Caki2 (cell line): ENCODE measurements at regions not wholly inside any gene's neighbourhood (a gene's known extent, or its start where the extent isn't known, plus 50 kb on each side); places are given as distances from the start of the nearest gene placed in this dataset.
"Not testable (repeated sequence)": the region's sequence is repeated elsewhere in the genome, so short reads cannot be mapped to it uniquely, and the experiment has no call there.

Experiments
- DNase-seq: peaks from one replicate; pipeline ENCODE4 v3.0.0-alpha.2; 2015; ENCODE audit warnings: low read depth
- in situ Hi-C: cut with HindIII; loops from 2 replicates; pipeline ENCODE4 v1.10.0; 2016; ENCODE audit warnings: low sequenced_read_pairs, low pct_unique_long_range_greater_than_20kb, mixed read lengths

- DNase-seq, result peak; percentile 21
- in situ Hi-C loops, result no loop called here
These were observed 110.1 kb upstream of the MED14 start for GRCh38 chrX:40845331-40845911.

GRCh38 chrX:40849906-40850823 is 114.8 kb upstream of the MED14 start:
- DNase-seq, result no peak
- in situ Hi-C loops, result no loop called here

- in situ Hi-C loops, result no loop called here
These were observed 117.2 kb upstream of the MED14 start for GRCh38 chrX:40852586-40852985.

GRCh38 chrX:40853004-40853815 is 117.9 kb upstream of the MED14 start:
- in situ Hi-C loops, result no loop called here

More at GRCh38 chrX:40852586-40852985, 117.2 kb upstream of the MED14 start:
- no peak for DNase-seq

GRCh38 chrX:40853816-40854123 is 118.4 kb upstream of the MED14 start:
- in situ Hi-C loops, result no loop called here
- no peak for DNase-seq

More at GRCh38 chrX:40853004-40853815, 117.9 kb upstream of the MED14 start:
- no peak for DNase-seq

GRCh38 chrX:40854242-40854641 is 118.9 kb upstream of the MED14 start:
- in situ Hi-C loops, result no loop called here
- DNase-seq, result no peak

GRCh38 chrX:40855411-40855810 is 120.1 kb upstream of the MED14 start:
- no peak for DNase-seq
- in situ Hi-C loops, result no loop called here

- in situ Hi-C loops, result no loop called here
- DNase-seq, result no peak
These were observed 120.7 kb upstream of the MED14 start for GRCh38 chrX:40855932-40856515.

GRCh38 chrX:40861952-40862554 is 126.7 kb upstream of the MED14 start:
- DNase-seq, in situ Hi-C loops: not testable (repeated sequence)

- DNase-seq, in situ Hi-C loops: not testable (repeated sequence)
These were observed 127.9 kb upstream of the MED14 start for GRCh38 chrX:40863260-40863659.

GRCh38 chrX:40863671-40864070 is 128.3 kb upstream of the MED14 start:
- in situ Hi-C loops, result no loop called here
- no peak for DNase-seq

- in situ Hi-C loops, result no loop called here
- no peak for DNase-seq
These were observed 129.6 kb upstream of the MED14 start for GRCh38 chrX:40864972-40865371.

- in situ Hi-C loops, result no loop called here
- no peak for DNase-seq
These were observed 131.6 kb upstream of the MED14 start for GRCh38 chrX:40866893-40867292.

GRCh38 chrX:40867352-40867751 is 132.0 kb upstream of the MED14 start:
- in situ Hi-C loops, result no loop called here
- peak; percentile 33 for DNase-seq

GRCh38 chrX:40868868-40869267 is 133.5 kb upstream of the MED14 start:
- in situ Hi-C loops, result no loop called here
- no peak for DNase-seq

GRCh38 chrX:40870982-40871381 is 135.6 kb upstream of the MED14 start:
- DNase-seq, in situ Hi-C loops: not testable (repeated sequence)

GRCh38 chrX:40871385-40872082 is 136.2 kb upstream of the MED14 start:
- in situ Hi-C loops, result no loop called here
- peak; percentile 19 for DNase-seq

GRCh38 chrX:40872351-40872750 is 137.0 kb upstream of the MED14 start:
- in situ Hi-C loops, result no loop called here
- DNase-seq, result no peak
